OCI-M2 (cell line): ENCODE measurements at regions not wholly inside any gene's neighbourhood (a gene's known extent, or its start where the extent isn't known, plus 50 kb on each side); places are given as distances from the start of the nearest gene placed in this dataset.

ENCODE experiments used
- DNase-seq: peaks from one replicate; lab custom pipeline; 2025; ENCODE audit not compliant: unreplicated experiment; lab: John Stamatoyannopoulos, UW

DNA sequence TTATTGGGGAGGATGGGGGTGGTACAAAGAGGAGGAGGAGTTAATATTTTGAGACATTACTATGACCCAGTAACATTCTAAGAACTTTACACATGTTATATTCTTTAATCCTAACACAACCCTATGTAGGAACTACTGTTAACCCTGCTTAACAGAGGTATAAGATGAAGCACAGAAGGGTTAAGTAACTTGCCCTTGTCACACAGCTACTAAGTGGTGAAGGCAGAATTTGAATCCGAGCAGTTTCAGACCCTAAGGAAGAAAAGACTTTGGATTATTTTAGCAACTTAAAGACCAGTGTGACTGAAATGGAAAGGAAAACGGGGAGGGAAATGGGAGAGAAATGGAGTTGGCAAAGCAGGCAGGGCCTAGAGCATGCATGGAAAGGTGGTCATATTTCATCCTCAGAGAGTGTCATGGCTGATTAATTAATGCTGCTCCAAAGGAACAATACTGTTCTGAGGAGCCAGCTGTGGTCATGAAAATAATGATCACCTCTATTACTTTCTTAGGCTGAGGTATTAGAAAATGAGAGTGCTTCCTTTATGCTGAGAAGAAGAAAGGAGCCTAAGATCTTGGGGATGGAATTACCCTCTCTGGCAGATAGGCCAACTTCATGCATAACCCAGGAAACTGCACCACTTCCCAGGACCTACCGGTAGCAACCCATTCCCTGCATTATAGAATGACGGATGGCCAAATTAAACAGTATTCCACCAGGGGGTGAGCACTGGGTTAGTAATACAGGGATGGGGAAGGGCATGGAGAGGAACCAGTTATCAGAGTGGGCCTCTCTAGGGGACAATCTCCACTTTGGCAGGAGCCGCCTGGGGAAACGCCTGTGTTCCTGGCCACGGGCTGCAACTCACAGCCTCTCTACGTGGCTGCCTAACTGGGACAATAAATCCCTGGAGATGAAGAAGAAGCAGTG, 50.1 kb upstream of the TNFAIP3 start:
- DNase-seq: no peak
